Suprapubic skin (tissue), 3 donors: ENCODE measurements at regions not wholly inside any gene's neighbourhood (a gene's known extent, or its start where the extent isn't known, plus 50 kb on each side); places are given as distances from the start of the nearest gene placed in this dataset.

ENCODE experiments used
- CTCF ChIP-seq, 2 donors: fragments of 200-600 bp in 1 of 2; fragments of 450-650 bp in 1 of 2; sonication (generic) in 1 of 2; IDR thresholded peaks; one replicate each; pipeline ENCODE4 v1.5.1; 2016 to 2019; ENCODE audit warnings: antibody characterized with exemption in 2 of 2, mild to moderate bottlenecking in 1 of 2, moderate library complexity in 1 of 2
- POLR2A ChIP-seq, 2 donors: fragments of 450-650 bp; IDR thresholded peaks; one replicate each; pipeline ENCODE4 v1.6.1; 2017; ENCODE audit warnings: antibody characterized with exemption in 2 of 2, mild to moderate bottlenecking in 2 of 2, moderate library complexity in 2 of 2

- no peak for TF ChIP-seq CTCF (IDR thresholded peaks at IDR 0.05)
- TF ChIP-seq POLR2A (IDR thresholded peaks at IDR 0.05) = no peak
Observed at GRCh38 chr18:14189858-14190257, 57.6 kb upstream of the ZNF519 start.
